H1 (cell line): ENCODE measurements at regions not wholly inside any gene's neighbourhood (a gene's known extent, or its start where the extent isn't known, plus 50 kb on each side); places are given as distances from the start of the nearest gene placed in this dataset.

Source experiments
- CTBP2 ChIP-seq: IDR thresholded peaks from 2 replicates; pipeline ENCODE4 v1.7.0; 2011; ENCODE audit warnings: borderline replicate concordance, mild to moderate bottlenecking, moderate library complexity, mixed read lengths, low read length; ENCODE audit not compliant: insufficient read depth, insufficient read length
- HDAC6 ChIP-seq: IDR thresholded peaks from one replicate; pipeline ENCODE4 v1.7.1; 2012; ENCODE audit warnings: low read depth, mild to moderate bottlenecking, inconsistent platforms, low read length, moderate library complexity
- SP4 ChIP-seq: IDR thresholded peaks from 2 replicates; pipeline ENCODE4 v1.6.1; 2012; ENCODE audit warnings: low read length, inconsistent platforms
- TBP ChIP-seq: IDR thresholded peaks from 2 replicates; pipeline ENCODE4 v1.6.1; 2011; ENCODE audit warnings: low read depth, low read length, improper control_type of control experiment
- TF ChIP-seq, protein P1 (sequence below): IDR thresholded peaks from 2 replicates; pipeline ENCODE4 v1.6.1; 2012; ENCODE audit warnings: inconsistent platforms

DNA sequence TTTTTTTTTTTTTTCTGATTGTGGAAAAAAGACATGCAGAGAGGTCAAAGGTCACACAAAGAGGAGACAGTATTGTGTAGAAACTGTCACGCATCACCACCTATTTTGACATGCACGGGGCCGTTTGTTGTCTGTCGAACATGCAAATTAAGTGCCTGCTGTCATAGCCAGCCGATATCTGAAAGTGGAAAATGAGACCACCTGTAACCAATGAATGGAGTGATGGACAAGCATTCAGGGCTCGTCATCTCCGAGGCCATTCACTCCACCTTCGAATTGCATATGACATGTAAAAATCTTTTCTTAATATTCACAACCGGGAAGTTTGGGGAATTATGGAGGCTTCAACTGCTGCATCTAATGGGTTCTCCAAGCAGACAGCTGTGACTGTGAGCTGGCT is 512.2 kb upstream of the ADAMTS16 start (continued):
- TF ChIP-seq CTBP2 (no peak), HDAC6 (no peak), SP4 (no peak), TBP (no peak)
- TF ChIP-seq, protein P1, sequence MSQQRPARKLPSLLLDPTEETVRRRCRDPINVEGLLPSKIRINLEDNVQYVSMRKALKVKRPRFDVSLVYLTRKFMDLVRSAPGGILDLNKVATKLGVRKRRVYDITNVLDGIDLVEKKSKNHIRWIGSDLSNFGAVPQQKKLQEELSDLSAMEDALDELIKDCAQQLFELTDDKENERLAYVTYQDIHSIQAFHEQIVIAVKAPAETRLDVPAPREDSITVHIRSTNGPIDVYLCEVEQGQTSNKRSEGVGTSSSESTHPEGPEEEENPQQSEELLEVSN, result no peak
